DMS79 (cell line): ENCODE measurements at regions not wholly inside any gene's neighbourhood (a gene's known extent, or its start where the extent isn't known, plus 50 kb on each side); places are given as distances from the start of the nearest gene placed in this dataset.
"Not testable (repeated sequence)": the region's sequence is repeated elsewhere in the genome, so short reads cannot be mapped to it uniquely, and the experiment has no call there.

Source experiments
- DNase-seq: peaks from one replicate; lab custom pipeline; 2025; lab: John Stamatoyannopoulos, UW

DNA sequence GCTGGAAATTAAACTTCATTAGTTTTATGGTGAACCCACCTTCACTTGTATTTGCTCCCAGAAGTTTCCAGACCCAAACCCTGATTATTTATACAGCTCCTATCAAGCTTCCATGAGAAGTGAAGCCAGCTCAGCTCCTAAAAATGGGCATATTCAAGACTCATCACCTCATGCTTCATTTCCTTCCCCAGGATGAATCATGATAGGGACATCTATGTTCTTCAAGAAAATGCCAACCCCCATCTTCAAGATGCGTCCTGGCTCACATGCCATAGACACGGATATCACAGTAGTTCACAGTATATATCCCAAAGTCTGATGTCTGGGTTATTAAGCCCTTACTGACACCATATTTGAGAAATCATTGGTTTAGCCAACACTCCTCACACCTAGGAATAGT is 217.6 kb downstream of the NPR3 start:
- no peak for DNase-seq

DNA sequence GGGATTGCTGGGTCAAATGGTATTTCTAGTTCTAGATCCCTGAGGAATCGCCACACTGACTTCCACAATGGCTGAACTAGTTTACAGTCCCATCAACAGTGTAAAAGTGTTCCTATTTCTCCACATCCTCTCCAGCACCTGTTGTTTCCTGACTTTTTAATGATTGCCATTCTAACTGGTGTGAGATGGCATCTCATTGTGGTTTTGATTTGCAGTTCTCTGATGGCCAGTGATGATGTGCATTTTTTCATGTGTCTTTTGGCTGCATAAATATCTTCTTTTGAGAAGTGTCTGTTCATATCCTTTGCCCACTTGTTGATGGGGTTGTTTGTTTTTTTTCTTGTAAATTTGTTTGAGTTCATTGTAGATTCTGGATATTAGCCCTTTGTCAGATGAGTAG is 220.3 kb downstream of the NPR3 start:
- DNase-seq = not testable (repeated sequence)

DNA sequence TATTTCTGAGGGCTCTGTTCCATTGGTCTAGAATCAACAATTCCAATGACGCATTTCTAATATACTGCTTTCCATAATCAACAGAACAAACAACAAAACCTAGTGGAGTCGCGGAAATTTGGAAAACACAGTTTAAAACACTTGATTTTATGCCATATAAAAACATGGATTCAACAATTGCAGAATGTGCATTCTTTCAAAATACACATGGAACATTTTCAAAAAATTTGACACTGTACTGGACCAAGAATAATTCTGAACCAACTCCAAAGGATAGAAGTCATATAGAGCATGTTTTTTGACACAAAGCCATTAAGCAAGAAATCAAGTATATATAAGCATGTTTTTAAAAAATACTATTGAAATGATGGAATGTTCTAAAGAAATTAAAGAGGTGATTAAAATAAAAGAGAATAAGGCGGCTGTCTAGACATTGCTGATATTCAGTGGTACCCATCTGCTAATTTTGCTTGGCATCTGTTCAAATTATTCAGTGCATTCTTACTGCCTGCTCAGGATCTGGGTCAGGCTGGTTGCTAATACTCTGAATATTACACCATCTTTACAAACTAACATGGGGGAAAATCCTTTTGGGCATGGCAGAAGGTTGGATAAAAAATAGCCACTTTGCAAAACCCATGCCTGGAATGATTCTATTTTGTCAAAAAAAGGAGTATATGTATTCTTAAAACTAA is 221.3 kb downstream of the NPR3 start:
- no peak for DNase-seq

DNA sequence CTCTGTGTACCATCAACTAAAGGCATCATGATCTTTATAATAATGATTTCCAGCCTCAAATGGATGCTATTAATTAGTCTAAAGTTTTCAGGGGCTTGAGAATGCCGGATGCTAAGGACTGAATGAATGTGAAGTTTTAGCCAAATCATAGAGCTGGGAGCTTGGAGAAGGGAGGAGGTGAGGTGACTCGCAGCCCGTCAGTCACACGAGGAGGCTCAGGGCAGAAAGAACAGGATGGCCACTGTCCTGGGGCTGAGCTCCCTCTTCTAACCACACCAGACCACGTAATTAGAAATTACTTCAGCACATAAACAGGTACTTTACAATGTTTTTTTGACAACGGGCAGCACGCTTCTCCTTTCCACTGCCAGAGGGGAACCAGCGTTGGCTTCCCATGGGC is 222.6 kb downstream of the NPR3 start:
- no peak for DNase-seq

DNA sequence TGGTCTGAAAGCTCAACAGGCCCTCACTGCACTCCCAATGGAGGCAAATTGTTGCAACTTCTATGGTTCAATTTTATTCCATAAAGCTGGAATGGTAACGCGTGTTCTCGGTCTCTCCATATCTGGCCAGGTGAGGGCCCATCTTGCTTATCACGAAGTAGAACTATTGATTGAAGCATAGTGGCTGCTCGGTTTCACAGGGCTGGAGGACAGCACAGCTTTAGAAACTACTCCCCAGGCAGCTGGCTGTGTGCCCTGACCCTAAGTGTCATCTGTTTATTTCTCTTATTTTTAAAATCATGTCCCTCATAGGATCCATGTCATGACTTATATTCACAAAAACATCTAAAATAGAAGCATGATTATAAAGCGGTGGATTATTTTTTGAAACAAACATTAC is 223.4 kb downstream of the NPR3 start:
- no peak for DNase-seq

DNA sequence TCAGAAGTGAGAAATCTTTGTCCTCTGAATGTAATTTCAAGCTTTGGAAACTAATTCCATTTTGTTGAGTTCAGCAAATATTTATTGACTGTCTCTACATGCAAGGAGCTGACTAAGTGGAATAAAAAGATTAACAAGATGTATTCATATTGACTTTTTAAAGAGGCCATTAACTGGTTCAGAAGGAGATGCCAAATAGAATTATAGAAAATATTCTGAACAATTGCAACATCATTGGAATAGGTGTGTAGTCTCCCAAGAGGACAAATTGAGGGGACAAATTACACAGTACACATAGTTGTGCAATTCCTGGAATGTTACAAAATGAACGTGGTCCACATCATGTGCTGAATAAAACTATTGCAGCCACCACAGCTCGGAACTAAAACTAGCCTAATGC is 224.2 kb downstream of the NPR3 start:
- DNase-seq = no peak

DNA sequence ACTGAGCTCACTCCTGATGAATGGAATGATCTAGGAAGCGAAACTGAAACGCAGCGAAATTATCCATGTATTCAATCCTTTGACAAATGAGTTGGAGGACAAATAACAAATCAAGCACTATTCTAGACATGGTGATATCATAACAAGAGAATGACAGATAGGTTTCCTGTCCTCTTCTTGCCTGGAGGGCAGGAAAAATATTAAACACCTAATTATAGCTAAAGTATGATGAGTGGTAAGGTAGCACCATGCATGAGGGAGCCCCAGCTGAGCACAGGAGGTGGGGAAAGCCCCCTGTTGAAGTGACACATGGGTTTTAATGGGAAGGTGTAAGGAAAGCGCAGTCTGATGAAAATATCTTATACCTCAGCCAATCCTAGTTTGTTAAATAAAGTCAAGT is 225.2 kb downstream of the NPR3 start:
- DNase-seq = no peak

DNA sequence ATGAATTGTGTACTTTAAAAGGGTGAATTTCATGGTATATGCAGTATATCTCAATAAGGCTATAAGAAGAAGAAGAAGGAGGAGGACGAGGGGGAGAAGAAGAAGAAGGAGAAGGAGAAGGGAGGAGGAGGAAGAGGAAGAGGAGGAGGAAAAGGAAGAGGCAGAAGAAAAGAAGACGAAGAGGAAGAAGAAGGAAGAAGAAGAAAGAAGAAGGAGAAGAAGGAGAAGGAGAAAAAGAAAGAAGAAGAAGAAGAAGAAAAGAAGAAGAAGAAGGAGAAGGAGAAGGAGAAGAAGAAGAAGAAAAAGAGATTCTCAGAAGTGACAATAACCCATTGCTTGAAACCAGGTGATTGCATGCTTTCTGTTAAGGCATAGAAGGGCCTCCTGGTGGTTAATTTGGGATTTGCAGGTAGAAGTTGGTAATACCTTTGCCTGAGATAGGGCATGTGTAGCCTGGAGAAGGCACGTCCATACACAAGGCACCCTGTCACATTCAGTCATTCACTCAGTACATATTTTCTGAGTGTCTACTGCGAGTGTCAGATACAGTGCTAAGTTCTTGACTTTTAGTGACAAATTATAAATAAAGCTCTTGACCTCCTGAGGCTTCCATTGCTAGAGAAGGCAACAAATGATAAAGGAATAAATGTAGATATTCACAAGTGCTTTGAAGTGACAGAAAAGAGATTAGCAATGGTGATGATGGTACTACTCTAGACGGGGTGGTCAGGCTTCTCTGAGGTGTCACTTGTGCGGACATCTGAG is 231.3 kb downstream of the NPR3 start:
- no peak for DNase-seq

DNA sequence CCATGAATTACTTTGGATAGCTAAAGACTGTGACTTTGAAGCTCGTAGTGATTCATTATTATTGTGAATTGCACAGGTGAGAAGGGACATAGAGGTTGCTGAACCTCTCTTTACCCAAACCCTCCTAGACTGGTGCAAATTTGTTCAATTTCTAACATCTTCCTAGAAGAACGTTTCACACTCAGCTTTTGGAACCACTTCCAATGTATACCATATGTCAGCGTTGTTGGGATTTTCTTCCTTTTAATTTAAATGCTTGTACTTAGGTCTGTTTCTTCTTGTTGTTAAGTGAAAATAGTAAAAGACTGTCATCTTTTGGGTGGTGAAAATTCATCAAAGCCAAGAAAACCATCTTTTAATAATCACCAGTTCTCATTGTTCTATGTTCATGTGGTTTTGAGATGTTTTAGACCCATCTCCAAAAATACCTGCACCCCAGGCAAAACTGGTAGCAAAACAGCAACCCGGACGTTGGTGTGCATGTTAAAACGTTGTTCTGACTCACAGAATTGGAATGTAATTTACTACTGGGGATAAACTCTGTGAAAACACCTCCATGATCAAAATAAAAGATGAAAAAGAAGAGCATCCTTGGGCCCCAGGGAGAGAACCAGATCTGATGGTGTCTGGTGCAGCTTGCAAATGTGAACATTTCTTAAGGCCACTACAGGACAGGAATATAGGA is 238.3 kb downstream of the NPR3 start:
- no peak for DNase-seq

DNA sequence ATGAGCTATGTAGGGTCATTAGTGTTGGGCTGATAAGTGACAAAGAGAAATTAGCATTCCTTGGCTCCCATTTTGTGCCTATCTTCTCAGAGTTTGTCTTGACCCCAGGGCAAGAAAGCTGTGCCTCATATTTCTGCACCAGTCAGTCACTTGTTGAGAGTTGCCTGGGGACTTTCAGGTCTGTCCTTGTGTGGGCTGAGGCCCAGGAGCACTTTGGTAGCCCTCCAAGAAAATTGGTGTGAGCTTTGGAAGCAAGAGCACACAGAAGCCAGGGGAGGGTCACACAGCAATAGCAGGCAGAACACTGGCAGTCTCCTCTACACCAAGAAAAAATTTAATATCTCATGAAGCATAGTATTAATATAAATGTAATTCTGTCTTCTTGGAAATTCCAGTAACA is 239.9 kb downstream of the NPR3 start:
- no peak for DNase-seq

DNA sequence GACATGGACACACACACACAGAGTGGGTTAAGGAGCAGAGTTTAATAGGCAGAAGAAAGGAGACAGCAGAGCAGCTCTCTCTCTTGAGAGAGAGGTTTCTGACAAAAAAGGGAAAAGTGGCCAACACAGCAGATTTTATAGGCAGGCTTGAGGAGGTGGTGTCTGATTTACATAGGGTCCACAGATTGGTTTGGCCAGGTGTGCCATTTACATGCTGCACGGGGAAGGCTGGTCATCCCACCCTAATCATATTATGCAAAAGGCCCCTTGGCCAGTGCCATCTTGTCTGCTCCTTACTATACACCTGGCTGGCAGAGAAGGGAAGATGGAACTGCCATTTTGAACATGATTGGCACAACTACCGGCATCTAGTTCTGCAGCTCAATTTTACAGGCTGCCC is 240.8 kb downstream of the NPR3 start:
- DNase-seq = no peak

DNA sequence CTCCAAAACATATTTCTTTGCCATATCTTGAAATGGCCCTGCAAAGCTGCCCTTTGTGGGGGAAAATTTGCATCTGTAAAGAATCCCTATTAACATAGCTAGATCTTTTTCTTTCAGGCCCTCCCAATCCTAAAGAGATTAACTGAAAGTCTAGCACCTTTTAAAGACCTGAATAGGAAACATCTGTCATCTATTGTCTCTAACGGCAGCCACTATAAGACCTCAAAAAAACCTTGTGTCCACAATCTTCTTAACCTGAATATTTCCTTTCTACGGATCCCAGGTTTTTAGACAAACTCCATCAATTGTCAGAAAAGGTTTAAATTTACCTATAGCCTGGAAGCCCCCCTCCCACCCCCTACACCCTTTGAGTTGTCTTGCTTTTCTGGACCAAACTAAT is 241.3 kb downstream of the NPR3 start:
- not testable (repeated sequence) for DNase-seq

DNA sequence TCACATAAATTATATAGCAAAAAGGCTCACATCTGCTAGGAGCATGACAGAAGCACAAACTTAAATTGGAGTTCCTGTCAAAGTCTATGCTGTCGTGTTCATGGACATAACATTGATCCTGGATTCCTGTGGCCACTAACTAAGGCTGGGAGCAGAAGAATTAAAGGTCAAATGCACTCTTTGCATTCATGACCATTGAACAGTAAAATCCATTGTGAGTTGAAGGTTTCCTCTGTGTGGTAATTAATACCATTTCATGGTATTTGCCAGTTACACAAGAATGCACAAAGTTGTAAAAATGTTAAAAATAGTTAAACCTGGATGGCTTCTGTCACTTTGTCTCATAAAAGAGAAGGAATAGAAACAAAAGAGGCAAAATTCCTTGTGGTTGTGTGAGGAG is 242.6 kb downstream of the NPR3 start:
- no peak for DNase-seq

DNA sequence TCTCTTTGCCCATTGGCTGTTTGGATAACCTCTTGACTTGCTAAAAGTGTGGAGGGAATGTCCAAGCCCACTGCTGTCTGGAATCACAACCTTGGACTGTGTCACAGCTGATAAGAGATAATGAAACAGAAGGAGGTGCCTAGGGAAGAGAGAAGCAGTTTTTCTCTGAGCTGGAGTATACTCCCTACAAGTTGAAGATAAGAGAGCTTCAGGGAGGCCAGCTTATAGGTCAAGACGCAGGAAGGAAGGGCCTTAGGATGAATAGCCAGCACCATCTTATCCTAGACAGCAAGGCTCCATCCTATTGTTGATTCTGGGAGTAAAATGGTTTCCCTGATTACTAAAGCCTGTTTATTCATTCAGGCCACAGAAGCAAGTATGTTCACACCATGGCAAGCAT is 244.7 kb downstream of the NPR3 start:
- DNase-seq = no peak

DNA sequence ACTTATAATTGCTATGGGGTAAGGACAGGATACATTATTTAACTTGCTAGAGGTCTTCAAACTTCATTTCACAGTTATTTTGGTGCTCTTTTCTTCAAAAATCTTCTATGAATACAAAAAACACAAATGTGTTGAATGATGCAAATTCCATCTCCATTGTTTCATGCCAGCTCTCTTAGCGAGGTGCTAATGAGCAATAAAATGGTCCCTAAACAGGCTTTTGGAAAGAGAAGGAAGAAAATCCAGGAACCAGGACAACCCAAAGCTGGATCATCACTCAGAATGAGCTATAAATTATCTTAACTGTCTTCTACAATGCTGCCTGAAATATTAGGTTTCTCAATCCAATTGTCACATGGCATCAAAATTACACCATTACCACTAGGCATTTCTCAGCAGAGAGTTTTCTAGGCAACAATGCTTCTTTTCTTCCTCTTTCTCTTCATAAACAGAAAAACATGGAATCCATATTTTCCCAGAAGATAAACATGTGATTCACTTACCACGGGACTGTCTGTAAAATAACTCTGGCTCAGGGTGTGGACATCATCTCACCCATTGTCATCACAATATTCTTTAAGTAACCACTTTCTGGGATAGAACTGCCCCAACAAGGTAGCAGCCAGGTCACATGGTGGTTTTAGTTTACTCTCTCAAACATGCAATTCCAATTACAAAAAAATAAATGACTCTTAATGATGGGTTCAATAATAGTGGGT is 249.4 kb downstream of the NPR3 start:
- no peak for DNase-seq

DNA sequence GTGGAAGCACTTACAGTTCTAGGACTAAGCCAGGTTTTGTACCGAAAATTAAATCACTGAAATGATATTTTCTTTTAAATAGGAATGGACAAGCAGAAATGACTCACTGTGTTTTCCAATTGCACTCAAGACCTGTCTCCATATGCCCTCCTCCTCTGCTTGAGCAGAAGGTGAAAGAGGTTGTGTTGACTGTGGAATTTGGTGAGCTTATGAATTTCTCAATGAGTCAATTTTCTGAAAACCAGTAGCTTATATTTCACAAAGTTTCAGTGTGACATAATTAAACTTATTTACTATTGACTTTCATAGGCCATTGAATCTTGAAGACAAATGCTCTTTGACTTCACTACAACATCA is 249.9 kb downstream of the NPR3 start:
- no peak for DNase-seq

DNA sequence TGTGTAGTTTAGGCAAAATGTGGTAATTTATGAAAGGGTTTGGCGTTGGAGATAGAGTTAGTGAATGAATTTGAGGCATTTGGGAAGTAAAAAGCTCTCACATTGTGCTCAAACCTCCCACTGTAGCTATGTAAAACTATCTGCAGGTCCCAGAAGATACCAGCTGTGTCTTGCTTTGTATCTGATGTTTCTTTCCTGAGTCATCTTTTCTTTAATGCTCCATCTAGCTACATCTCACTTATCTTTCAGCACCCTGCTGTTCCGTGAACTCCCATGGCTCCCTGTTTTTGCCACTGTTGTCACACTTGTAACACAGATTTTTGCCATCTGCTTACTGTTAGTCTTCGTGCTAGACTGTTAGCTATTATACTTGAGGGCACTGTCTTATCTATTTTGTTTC is 253.1 kb downstream of the NPR3 start:
- no peak for DNase-seq

DNA sequence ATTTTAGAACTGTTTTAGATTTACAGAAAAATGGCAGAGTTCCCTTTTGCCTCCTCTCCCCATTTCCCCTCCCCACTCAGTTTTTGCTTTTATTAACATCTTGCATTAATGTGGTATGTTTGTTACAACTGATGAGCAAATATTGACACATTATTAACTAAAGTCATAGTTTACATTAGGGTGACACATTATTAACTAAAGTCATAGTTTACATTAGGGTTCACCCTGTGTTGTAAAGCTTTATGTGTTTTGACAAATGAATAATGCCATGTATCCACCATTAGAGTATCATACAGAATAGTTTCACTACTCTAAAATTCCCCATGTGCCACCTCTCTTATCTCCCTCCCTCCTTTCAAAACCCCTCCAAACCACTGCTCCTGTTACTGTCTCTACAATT is 262.5 kb downstream of the NPR3 start:
- no peak for DNase-seq

DNA sequence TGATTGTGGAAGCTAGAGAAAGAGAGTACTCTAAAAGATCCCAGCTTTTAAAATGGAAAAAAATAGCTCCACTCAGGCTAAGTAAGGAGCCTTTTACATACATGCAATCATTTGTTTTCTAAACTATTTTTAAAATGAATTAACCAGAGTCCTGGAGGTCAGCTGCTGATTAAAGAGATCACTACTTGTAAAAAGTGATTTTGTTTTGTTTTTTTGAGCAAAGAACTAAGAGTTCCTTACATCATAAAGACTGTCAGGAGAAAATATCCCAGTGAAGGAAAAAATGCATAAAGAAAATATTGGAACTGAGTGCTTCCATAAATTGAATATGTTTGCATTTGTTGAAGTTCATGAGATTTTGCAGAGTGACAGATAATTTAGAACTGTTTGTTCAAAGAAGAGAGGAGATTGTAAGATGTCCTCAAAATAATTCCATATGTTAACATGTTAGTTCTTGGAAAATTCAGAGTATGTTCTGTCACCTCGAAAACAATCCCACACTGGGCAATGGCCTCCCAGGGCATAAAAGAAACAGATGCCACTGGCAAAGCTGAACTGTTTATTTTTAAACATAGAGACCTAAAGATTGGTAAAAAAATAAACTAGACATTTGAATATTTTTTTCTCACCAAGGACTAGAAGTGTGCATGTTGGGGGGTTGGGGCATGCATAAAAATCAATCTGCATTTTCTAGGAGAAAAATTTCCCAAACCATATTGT is 264.7 kb downstream of the NPR3 start:
- DNase-seq = no peak

DNA sequence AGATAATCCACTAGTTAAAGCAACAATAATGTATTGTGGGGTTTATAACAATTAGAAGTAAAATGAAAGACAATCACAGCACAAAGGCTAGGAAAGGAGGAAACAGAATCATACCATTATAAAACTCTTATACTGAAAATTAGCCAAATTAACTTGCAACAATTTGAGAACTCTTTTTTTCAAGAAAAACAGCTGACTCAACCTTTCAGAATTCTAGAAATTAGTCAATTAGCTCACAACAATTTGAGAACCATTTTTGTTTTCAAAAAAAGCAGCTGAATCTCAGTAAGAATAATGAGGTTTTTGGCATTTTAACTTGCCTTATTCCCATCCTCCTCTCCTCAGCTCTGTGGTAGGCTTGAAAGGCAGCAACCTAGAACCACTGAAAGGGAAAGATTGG is 269.9 kb downstream of the NPR3 start:
- DNase-seq = no peak

DNA sequence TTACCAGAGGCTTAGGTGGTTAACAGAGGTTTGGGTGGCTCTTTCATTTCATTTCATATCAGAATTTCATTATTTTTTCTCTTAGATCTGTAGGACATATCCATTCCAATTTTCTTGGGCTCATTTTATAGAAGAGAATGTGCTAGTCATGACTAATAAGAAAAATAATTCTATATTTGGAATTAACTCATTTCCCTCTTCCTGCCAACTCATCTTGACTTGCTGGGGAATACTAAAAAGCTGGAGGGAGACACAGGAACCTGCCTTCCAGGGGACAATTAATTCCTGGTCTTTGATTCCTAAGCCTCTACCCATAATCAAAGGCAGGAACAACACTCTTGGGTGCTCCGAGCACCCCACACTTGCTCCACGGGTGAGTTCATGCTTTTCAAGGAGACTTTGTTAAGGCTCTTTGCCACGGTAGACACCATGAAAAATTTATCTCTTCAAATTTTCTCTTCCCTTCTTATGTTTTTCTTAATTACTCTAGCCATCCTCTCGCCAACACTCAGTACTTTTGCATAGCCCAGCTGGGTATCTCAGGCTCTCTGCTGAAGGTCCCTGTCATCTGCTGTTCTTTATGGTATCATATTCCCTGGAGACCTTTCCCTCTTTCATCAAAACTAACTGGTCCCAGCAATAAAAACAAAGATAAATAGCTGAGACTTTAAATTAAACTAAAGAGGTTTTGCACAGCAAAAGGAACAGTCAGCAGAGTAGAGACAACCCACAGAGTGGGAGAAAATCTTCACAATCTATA is 273.9 kb downstream of the NPR3 start:
- DNase-seq = no peak
